Stimulated activated CD8-positive, alpha-beta memory T cell treated with anti-CD3 and anti-CD28 coated beads, Interleukin-15, amount 100 ng/mL, for 48 hours (primary cell): ENCODE measurements at regions not wholly inside any gene's neighbourhood (a gene's known extent, or its start where the extent isn't known, plus 50 kb on each side); places are given as distances from the start of the nearest gene placed in this dataset.

Experiments
- DNase-seq, 2 donors: peaks; one replicate each; pipeline ENCODE4 v3.0.0-alpha.2; 2020; ENCODE audit warnings: low read depth in 2 of 2

DNA sequence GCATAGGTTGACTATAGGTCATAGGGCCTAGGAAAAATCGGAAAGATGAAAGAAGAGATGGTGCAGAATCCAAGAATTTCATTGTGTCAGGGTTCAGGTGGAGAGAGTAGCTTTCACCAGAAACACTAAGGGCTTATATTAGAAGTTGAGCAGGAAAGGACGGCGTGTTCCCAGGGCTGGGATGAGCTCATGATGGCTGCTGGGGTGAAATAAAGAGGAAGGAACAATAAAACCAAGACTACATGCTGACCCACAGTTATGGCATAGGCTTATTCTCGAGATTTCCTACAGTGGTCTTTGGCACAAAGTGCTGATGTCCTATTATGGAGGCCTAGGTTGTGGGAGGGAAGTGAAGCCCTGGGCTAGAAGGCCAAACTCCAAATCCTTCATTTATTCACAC is 195.8 kb downstream of the PTEN start:
- no peak for DNase-seq

- DNase-seq, result peak in 1 of 2 donors; percentile 8
Measured at GRCh38 chr10:88060762-88061161, 197.3 kb downstream of the PTEN start.

GRCh38 chr10:88062385-88062784 is 199.0 kb downstream of the PTEN start:
- DNase-seq, result no peak

DNA sequence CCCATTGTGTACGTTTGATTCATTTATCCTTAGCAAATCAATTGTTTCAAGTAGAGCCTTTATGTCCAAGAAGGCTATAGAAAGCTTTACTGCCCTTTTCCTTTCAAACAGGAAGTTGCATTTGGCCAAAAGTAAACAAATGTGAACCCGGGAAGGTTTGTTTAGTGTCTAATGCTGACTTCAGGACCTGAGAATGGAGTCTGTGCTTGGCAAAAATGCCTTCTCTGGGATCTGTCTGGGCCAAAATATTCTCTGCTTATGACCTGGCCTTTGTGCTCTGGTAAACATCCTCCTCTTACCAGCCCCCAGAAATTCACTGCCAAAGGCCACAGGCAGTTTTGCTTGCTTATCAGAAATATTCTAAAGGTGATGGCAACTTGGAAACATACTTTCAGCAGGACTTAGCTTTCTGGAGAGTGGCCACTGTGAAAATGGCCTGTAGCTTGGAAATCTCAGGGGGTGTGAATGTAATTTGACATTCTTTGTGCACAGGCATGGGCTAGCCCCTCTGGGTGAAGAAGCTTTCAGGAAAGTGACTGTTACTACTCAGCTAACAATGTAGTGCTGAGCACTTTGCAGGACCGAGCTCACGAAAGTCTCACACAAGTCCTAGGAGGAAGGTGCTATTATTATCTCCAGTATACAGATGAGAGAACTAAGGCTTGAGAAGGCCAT is 199.5 kb downstream of the PTEN start:
- DNase-seq, result no peak

DNA sequence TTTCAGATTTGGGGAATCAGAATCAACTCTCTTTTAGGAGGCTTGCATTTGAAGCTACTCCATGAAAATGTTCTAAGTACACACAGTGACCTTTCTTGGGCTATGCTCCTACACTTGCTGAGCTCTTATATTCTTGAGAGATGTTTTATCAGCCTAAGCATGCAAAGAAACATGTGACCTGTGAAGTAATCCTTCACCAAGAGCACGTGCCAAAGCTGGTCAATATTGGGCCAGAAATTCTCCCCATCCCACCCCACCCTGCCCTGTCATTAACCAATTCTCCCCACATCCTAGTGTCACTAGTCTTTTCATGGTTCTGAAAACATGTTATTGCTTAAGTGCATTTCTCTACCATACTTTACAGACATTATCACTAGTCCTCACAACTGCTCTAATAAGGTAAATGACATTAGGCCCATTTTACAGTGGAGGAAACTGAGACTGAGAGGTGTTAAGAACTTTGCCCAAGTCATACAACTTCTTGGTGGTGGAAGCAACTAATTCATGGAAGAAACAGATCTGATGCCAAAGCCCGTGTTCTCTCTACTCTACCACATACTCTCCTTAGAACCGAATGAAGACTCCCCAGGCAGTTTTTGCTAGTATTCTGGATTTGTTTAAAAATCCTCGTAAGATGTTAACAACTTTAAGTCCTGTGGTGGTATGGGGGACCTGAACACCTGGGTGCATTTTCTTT is 200.6 kb downstream of the PTEN start:
- DNase-seq, result no peak

GRCh38 chr10:88064608-88065382 is 201.4 kb downstream of the PTEN start:
- peak; percentile 10 to 41 for DNase-seq

GRCh38 chr10:88065383-88066049 is 202.1 kb downstream of the PTEN start:
- peak in 1 of 2 donors; percentile 32 for DNase-seq

- no peak for DNase-seq
Measured at GRCh38 chr10:88066319-88066718, 202.9 kb downstream of the PTEN start.

GRCh38 chr10:88066876-88067275 is 203.5 kb downstream of the PTEN start:
- no peak for DNase-seq

- no peak for DNase-seq
Measured at GRCh38 chr10:88067737-88068136, 204.3 kb downstream of the PTEN start.

GRCh38 chr10:88069338-88069737 is 205.9 kb downstream of the PTEN start:
- DNase-seq, result no peak

- no peak for DNase-seq
Measured at GRCh38 chr10:88070080-88070880, 206.9 kb downstream of the PTEN start.

DNA sequence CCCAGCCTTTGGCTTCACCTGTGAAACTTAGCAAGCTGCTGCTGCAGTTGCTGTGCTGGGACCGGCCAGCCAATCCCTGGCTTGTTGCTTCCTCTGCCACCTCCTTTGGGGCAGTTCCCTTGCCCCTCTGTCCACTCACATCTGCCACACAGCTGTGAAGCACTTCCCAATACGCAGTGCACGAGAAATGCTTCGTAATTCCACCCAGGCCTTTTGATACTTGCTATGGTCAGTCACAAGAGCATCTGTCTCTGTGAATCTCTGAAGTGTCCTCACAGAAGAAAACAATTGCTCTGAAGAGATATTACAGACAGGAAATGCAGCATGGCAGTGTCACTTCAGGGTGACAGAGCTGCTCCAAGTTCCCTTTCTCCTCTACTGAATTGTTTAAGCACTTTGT is 208.5 kb downstream of the PTEN start:
- no peak for DNase-seq

- DNase-seq, result no peak
Measured at GRCh38 chr10:88073682-88074081, 210.3 kb downstream of the PTEN start.

DNA sequence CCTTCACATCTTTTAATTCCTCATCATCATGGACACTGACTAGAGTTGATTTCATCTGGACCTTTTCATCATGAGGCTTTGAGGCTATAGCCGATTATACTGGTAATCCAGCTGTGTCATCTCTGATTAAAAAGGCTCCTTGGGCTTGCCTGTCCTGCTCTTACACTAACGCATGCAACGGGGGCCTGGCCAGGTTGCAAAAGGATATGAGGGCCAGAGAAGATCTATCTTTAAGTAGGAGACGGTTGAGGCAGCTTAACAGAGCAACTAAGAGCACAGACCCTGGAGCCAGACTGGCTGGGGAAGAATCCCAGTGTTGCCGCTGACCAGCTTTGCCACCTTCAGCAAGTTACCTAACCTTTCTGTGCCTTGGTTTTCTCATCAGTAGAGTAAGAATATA is 211.5 kb downstream of the PTEN start:
- no peak for DNase-seq

- no peak for DNase-seq
Measured at GRCh38 chr10:88076027-88076880, 212.8 kb downstream of the PTEN start.

- DNase-seq, result no peak
Measured at GRCh38 chr10:88077977-88078376, 214.6 kb downstream of the PTEN start.

DNA sequence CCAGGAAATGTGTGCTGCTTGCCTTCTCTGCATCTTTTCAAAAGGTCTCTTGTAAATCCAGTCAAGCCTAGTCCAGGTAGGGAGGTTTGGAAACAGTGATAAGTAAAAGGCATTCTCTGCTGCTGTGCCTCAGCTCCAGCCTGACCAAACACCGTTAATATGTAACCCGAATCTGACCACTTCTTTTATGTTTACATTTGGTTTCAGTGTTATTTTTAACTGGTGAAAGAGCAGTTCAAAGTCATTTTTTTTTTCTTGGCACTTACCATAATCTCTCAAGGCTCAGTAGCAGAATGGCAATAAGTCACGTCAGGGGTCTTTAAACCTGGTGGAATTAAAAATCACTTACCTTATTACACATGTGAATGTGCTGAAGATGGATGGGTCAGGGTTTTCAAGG is 216.8 kb downstream of the PTEN start:
- DNase-seq, result no peak

DNA sequence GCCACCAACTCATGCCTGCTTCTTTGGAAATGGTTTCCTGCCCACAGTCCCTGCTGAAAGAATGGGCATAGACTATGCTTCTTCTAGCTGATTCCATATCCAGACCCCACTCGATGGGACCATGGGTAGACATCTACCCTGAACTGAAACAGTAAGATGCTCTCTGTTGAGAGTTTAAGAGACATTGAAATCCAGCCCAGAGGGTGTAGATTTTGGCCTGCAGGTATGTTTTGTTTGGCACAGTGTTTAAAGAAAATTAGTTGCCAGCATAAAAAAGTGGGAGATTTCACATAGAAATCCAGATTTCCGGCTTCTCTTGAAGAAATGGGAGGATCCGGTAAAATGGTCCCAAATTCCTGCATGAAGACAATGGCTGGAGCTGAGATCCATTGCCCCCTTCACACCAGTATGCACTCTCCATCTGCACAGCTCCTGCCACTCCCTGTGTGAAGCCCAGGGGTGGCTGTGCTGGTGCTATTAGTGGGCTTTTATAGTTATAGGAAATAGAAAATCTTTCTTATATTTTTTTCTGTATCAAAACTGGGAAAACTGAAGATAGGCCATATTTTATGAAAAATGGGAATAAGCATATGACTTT is 218.1 kb downstream of the PTEN start:
- no peak for DNase-seq

GRCh38 chr10:88082391-88082790 is 219.0 kb downstream of the PTEN start:
- no peak for DNase-seq
